Left lung (tissue), 4 donors: ENCODE measurements at regions not wholly inside any gene's neighbourhood (a gene's known extent, or its start where the extent isn't known, plus 50 kb on each side); places are given as distances from the start of the nearest gene placed in this dataset.

Experiments
- ATAC-seq: fragments of 200-7000 bp; cut with Tn5 transposase; one replicate; pipeline ENCODE4 v1.9.1; 2020; ENCODE audit warnings: moderate library complexity
- DNase-seq, 4 donors: peaks; one replicate each; pipeline ENCODE4 v3.0.0-alpha.2; 2013 to 2020
- H3K27ac ChIP-seq, 2 donors: fragments of 200-600 bp; sonication (generic) in 1 of 2; one replicate each; pipeline versions ENCODE4 v1.5.0 to v1.8.0; 2020 to 2021
- H3K27me3 ChIP-seq, 2 donors: fragments of 200-600 bp; sonication (generic) in 1 of 2; one replicate each; pipeline versions ENCODE4 v1.5.0 to v1.8.0; 2020 to 2021
- H3K36me3 ChIP-seq, 2 donors: fragments of 200-600 bp; sonication (generic) in 1 of 2; one replicate each; pipeline versions ENCODE4 v1.5.0 to v1.8.0; 2020 to 2021
- H3K4me1 ChIP-seq, 2 donors: fragments of 200-600 bp; one replicate each; pipeline ENCODE4 v1.8.0; 2021
- H3K4me3 ChIP-seq, 2 donors: fragments of 200-600 bp; sonication (generic) in 1 of 2; one replicate each; pipeline versions ENCODE4 v1.5.0 to v1.8.0; 2020 to 2021; ENCODE audit warnings: mild to moderate bottlenecking in 1 of 2
- H3K9me3 ChIP-seq, 2 donors: fragments of 200-600 bp; sonication (generic) in 1 of 2; one replicate each; pipeline versions ENCODE4 v1.5.0 to v1.8.0; 2020 to 2021
- intact Hi-C, 2 donors: fragments of 100-400 bp; cut with DNase I; formaldehyde crosslinking; loops; one replicate each; pipeline versions ENCODE4 v1.11.2 to v1.14.2; 2022
- TF ChIP-seq, protein P1 (sequence below), 2 donors: fragments of 200-600 bp; sonication (generic) in 1 of 2; IDR thresholded peaks; one replicate each; pipeline versions ENCODE4 v1.5.0 to v1.8.0; 2021; ENCODE audit warnings: antibody characterized with exemption in 2 of 2
- donor health status: DM: no; HTN: yes; CAD: no.
- donor health status: DM: no; HTN: no; CAD: no.

DNA sequence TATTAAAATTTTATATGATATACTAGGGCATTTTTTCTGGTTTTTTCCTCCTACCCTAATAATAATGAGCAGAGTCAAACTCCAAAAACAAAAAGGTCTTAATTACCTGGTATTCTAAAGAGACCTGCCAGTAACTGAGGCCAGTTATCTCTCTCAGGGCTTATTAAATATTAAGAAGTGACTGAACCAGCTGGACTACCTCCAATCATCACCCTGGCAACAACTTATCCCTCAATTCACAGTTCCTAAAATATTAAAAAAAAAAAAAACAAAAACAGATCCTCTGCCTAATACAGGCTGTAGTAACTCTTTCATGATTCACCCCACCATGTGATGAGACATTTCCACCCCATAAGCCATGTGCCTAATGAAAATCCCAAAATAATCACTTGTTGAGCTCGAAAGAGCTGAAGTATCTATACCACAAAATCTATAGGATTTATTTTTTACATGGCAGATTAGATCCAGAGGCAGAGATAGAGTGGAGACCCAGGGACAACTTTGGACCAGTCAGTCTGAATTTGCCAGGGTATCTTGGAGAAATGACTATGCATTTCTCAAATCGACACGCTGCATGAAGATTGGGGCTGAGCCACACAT lies 698.0 kb downstream of the FAT4 start:
- TF ChIP-seq, protein P1, sequence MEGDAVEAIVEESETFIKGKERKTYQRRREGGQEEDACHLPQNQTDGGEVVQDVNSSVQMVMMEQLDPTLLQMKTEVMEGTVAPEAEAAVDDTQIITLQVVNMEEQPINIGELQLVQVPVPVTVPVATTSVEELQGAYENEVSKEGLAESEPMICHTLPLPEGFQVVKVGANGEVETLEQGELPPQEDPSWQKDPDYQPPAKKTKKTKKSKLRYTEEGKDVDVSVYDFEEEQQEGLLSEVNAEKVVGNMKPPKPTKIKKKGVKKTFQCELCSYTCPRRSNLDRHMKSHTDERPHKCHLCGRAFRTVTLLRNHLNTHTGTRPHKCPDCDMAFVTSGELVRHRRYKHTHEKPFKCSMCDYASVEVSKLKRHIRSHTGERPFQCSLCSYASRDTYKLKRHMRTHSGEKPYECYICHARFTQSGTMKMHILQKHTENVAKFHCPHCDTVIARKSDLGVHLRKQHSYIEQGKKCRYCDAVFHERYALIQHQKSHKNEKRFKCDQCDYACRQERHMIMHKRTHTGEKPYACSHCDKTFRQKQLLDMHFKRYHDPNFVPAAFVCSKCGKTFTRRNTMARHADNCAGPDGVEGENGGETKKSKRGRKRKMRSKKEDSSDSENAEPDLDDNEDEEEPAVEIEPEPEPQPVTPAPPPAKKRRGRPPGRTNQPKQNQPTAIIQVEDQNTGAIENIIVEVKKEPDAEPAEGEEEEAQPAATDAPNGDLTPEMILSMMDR (IDR thresholded peaks at IDR 0.05), result no peak
- Histone ChIP-seq H3K4me3 (no peak overlapping the region), H3K9me3 (peaks cover 0 to 12% of the 10 kb centered on the region in 2 donors), H3K27me3 (no peaks in the 10 kb centered on the region), H3K4me1 (no peaks in the 10 kb centered on the region), H3K27ac (no peak overlapping the region), H3K36me3 (no peaks in the 10 kb centered on the region)
- ATAC-seq (no peak), DNase-seq (peak in 1 of 4 donors; percentile 28)
- intact Hi-C loops, result no loop called here

- H3K4me1 ChIP-seq, result no peaks in the 10 kb centered on the region
- ATAC-seq (peak; percentile 66), DNase-seq (no peak)
- intact Hi-C loops, result no loop called here
- TF ChIP-seq, protein P1 (IDR thresholded peaks at IDR 0.05), result no peak
- no peak overlapping the region for H3K4me3 ChIP-seq
- no peaks in the 10 kb centered on the region for H3K27me3 ChIP-seq
- H3K9me3 ChIP-seq, result no peaks in the 10 kb centered on the region
- no peaks in the 10 kb centered on the region for H3K36me3 ChIP-seq
- no peak overlapping the region for H3K27ac ChIP-seq
These were observed 703.5 kb downstream of the FAT4 start for GRCh38 chr4:126018274-126018673.

- intact Hi-C loops, result no loop called here
- DNase-seq (peak in 1 of 4 donors; percentile 41), ATAC-seq (no peak)
- TF ChIP-seq, protein P1 (IDR thresholded peaks at IDR 0.05), result no peak
- no peaks in the 10 kb centered on the region for H3K36me3 ChIP-seq
- no peaks in the 10 kb centered on the region for H3K9me3 ChIP-seq
- no peak overlapping the region for H3K4me3 ChIP-seq
- no peaks in the 10 kb centered on the region for H3K27me3 ChIP-seq
- no peak overlapping the region for H3K27ac ChIP-seq
- no peaks in the 10 kb centered on the region for H3K4me1 ChIP-seq
These were observed 709.1 kb downstream of the FAT4 start for GRCh38 chr4:126023896-126024295.

DNA sequence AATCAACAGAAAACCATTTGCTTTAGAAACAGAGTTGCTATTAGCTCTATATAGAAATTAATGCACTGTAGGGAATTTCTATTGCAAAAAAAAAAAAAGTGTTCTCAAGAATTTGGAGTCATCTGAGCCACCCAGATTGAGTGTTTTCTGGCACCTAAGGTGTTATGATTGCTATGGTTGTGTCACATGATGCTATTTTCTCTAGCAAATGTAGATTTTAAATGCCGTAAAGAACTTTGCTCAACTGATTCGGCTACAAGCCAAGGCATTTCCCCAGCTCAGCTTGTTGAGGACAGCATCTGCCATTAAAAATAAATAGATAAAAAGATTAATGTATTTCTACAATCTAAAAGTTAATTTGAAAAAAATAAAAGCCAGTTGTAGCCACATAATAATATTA lies 712.8 kb downstream of the FAT4 start:
- Histone ChIP-seq H3K27me3 (no peaks in the 10 kb centered on the region), H3K4me3 (no peak overlapping the region), H3K36me3 (no peaks in the 10 kb centered on the region), H3K9me3 (peaks cover 4 to 9% of the 10 kb centered on the region in 2 donors), H3K27ac (no peak overlapping the region), H3K4me1 (no peaks in the 10 kb centered on the region)
- TF ChIP-seq, protein P1 (IDR thresholded peaks at IDR 0.05), result no peak
- intact Hi-C loops, result no loop called here
- peak in 1 of 4 donors; percentile 15 for DNase-seq
- no peak for ATAC-seq

DNA sequence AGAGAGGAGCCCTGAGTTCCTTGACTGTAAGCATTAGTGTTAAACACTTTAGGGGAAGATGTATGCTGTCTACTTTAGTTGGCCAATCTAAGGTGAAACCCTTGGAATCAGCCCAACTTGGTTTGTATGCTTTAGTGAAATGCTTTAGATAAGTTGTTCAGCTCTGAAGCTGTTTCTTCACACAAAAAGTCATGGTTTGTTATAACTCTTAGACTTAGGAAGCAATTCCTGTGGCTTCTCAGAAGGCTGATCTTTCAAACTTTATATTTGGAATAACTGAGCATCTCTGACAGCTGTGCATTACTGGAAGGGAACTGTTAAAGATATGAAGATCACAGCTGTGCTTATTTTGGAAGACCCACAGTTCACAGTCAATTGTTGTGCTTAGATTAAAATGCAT lies 714.1 kb downstream of the FAT4 start:
- peaks cover 4 to 9% of the 10 kb centered on the region in 2 donors for H3K9me3 ChIP-seq
- H3K4me3 ChIP-seq, result no peak overlapping the region
- DNase-seq, result peak in 1 of 4 donors; percentile 26
- intact Hi-C loops, result no loop called here
- TF ChIP-seq, protein P1 (IDR thresholded peaks at IDR 0.05), result no peak
- no peak overlapping the region for H3K27ac ChIP-seq
- H3K27me3 ChIP-seq, result no peaks in the 10 kb centered on the region
- H3K4me1 ChIP-seq, result no peaks in the 10 kb centered on the region
- H3K36me3 ChIP-seq, result no peaks in the 10 kb centered on the region
- no peak for ATAC-seq
